ENCODE measurements at regions not wholly inside any gene's neighbourhood (a gene's known extent, or its start where the extent isn't known, plus 50 kb on each side); places are given as distances from the start of the nearest gene placed in this dataset.

GRCh38 chr3:103690536-103690935 is 1255.7 kb downstream of the ZPLD1 start:
- TF ChIP-seq, protein P1, sequence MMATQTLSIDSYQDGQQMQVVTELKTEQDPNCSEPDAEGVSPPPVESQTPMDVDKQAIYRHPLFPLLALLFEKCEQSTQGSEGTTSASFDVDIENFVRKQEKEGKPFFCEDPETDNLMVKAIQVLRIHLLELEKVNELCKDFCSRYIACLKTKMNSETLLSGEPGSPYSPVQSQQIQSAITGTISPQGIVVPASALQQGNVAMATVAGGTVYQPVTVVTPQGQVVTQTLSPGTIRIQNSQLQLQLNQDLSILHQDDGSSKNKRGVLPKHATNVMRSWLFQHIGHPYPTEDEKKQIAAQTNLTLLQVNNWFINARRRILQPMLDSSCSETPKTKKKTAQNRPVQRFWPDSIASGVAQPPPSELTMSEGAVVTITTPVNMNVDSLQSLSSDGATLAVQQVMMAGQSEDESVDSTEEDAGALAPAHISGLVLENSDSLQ (IDR thresholded peaks at IDR 0.05): no peak
- no peak for TF ChIP-seq FOXM1 (IDR thresholded peaks at IDR 0.05; ENCODE audit: borderline replicate concordance)
- no peak for TF ChIP-seq BHLHE40 (IDR thresholded peaks at IDR 0.05; ENCODE audit: borderline replicate concordance)
- no peak for TF ChIP-seq SP1 (IDR thresholded peaks at IDR 0.05)
- TF ChIP-seq ZNF384 (IDR thresholded peaks at IDR 0.05): no peak
- TF ChIP-seq TARDBP (IDR thresholded peaks at IDR 0.05): no peak
- no peak for TF ChIP-seq ARNT (IDR thresholded peaks at IDR 0.05)
- TF ChIP-seq LEF1 (IDR thresholded peaks at IDR 0.05; ENCODE audit: borderline replicate concordance): no peak
- no peak for TF ChIP-seq NFRKB (IDR thresholded peaks at IDR 0.05)
- TF ChIP-seq FOXA1 (IDR thresholded peaks at IDR 0.05): no peak
- TF ChIP-seq ELF4 (IDR thresholded peaks at IDR 0.05): no peak
- no peak for TF ChIP-seq SUZ12 (IDR thresholded peaks at IDR 0.05)
- TF ChIP-seq HDGF (IDR thresholded peaks at IDR 0.05; ENCODE audit: borderline replicate concordance): no peak
- TF ChIP-seq L3MBTL2 (conservative IDR thresholded peaks at IDR 0.05): no peak

Data from HEK293T (cell line).